ENCODE measurements at regions not wholly inside any gene's neighbourhood (a gene's known extent, or its start where the extent isn't known, plus 50 kb on each side); places are given as distances from the start of the nearest gene placed in this dataset.

DNA sequence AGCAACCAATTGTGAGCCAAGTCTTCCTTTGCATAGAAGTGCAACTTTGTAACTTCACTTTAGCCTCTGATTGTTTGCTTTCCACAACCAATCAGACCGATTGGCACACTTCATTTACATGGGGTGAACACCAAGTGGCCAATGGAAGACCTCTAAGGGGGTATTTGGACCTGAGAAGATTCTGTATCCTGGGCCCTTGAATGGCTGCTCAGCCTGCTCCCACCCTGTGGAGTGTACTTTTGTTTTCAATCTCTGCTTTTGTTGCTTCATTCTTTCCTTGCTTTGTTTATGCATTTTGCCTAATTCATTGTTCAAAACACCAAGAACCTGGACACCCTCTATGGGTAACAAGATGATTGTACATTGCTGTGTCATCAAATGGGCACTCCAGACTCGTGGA is 385.7 kb upstream of the NRP1 start:
- CTCF ChIA-PET (ENCODE audit: partially characterized antibody), result no interaction called here
- TF ChIP-seq BACH1 (IDR thresholded peaks at IDR 0.05; ENCODE audit: low read length), result no peak
- no peak for TF ChIP-seq KDM1A (IDR thresholded peaks at IDR 0.05; ENCODE audit: borderline replicate concordance, low read length)
- TF ChIP-seq RNF2 (IDR thresholded peaks at IDR 0.05; ENCODE audit: borderline replicate concordance, low read depth, low read length, missing control alignments, poor library complexity, severe bottlenecking), result no peak
- no peak for TF ChIP-seq RXRA (IDR thresholded peaks at IDR 0.05; ENCODE audit: insufficient read depth, low read depth, low read length)
- TF ChIP-seq SP1 (IDR thresholded peaks at IDR 0.05; ENCODE audit: low read depth, low read length), result no peak
- no peak for TF ChIP-seq YY1 (IDR thresholded peaks at IDR 0.05; ENCODE audit: low read depth, low read length)
- no peak for TF ChIP-seq BCL11A (IDR thresholded peaks at IDR 0.05; ENCODE audit: low read depth in 2 of 2, low read length in 2 of 2)
- TF ChIP-seq PHF8 (conservative IDR thresholded peaks at IDR 0.05; ENCODE audit: low read depth, low read length), result no peak
- no peak for TF ChIP-seq ASH2L (IDR thresholded peaks at IDR 0.05; ENCODE audit: low read length)
- TF ChIP-seq CBX5 (IDR thresholded peaks at IDR 0.05; ENCODE audit: low read depth, low read length), result no peak
- no peak for TF ChIP-seq CBX8 (IDR thresholded peaks at IDR 0.05; ENCODE audit: borderline replicate concordance, low read depth, low read length)
- no peak for TF ChIP-seq SP4 (IDR thresholded peaks at IDR 0.05; ENCODE audit: low read length)
- no peak for TF ChIP-seq POU5F1 (IDR thresholded peaks at IDR 0.05; ENCODE audit: low read depth, low read length)
- TF ChIP-seq SIN3A (conservative IDR thresholded peaks at IDR 0.05 in 1 of 2, IDR thresholded peaks at IDR 0.05 in 1 of 2; ENCODE audit: low read depth in 1 of 2, low read length in 2 of 2), result no peak
- TF ChIP-seq, protein P1, sequence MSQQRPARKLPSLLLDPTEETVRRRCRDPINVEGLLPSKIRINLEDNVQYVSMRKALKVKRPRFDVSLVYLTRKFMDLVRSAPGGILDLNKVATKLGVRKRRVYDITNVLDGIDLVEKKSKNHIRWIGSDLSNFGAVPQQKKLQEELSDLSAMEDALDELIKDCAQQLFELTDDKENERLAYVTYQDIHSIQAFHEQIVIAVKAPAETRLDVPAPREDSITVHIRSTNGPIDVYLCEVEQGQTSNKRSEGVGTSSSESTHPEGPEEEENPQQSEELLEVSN (IDR thresholded peaks at IDR 0.05), result no peak

More for the DNA sequence above, 385.7 kb upstream of the NRP1 start:
- Histone ChIP-seq H2BK12ac (ENCODE audit: low read depth, low read length) (no peak overlapping the region), H4K20me1 (replicated peaks in 1 of 2; ENCODE audit: control insufficient read depth in 1 of 2, insufficient read depth in 2 of 2, low read length in 2 of 2) (no peaks in the 10 kb centered on the region), H3K18ac (ENCODE audit: extremely low read depth, low read length) (no peak overlapping the region), H2BK5ac (ENCODE audit: low read depth, low read length) (no peak overlapping the region), H4K91ac (replicated peaks; ENCODE audit: insufficient read length, low read length) (no peak overlapping the region), H2AFZ (ENCODE audit: low read length) (no peak overlapping the region), H3K9ac (replicated peaks in 1 of 4; ENCODE audit: extremely low read depth in 1 of 4, low read depth in 3 of 4, low read length in 3 of 4) (no peak overlapping the region), H3K23me2 (ENCODE audit: low read depth, low read length) (no peaks in the 10 kb centered on the region), H3K4me1 (replicated peaks in 1 of 4; ENCODE audit: control insufficient read depth in 3 of 4, insufficient read depth in 4 of 4, low read length in 3 of 4) (peaks cover 0 to 5% (median 0%) of the 10 kb centered on the region in 4 experiments; a peak in 1 of 7 replicates), H3K4me3 (ENCODE audit: extremely low read depth in 1 of 4, insufficient read depth in 2 of 4, low read depth in 3 of 4, low read length in 4 of 4) (no peak overlapping the region), H3K79me1 (ENCODE audit: low read depth, low read length) (no peaks in the 10 kb centered on the region), H3K23ac (ENCODE audit: insufficient read length) (no peak overlapping the region), H4K5ac (ENCODE audit: insufficient read length, low read depth, low read length) (no peak overlapping the region), H3K36me3 (ENCODE audit: control insufficient read depth in 2 of 4, insufficient read depth in 4 of 4, low read length in 3 of 4) (no peaks in the 10 kb centered on the region), H3K56ac (replicated peaks; ENCODE audit: insufficient read length, low read depth, low read length) (no peak overlapping the region), H3K27ac (ENCODE audit: low read depth, low read length) (no peak overlapping the region), H3K14ac (ENCODE audit: insufficient read length) (no peak overlapping the region), H4K8ac (ENCODE audit: extremely low read depth, insufficient read depth, low read length) (no peak overlapping the region), H2BK20ac (ENCODE audit: low read length) (no peak overlapping the region), H3K79me2 (ENCODE audit: control insufficient read depth in 1 of 2, insufficient read depth in 2 of 2, low read length in 2 of 2) (no peaks in the 10 kb centered on the region), H2BK15ac (ENCODE audit: low read length) (no peak overlapping the region), H3K27me3 (replicated peaks in 1 of 4; ENCODE audit: control insufficient read depth in 3 of 4, extremely low read depth in 1 of 4, insufficient read depth in 3 of 4, low read length in 3 of 4) (no peaks in the 10 kb centered on the region), H3K4ac (replicated peaks; ENCODE audit: insufficient read length, low read depth, low read length) (no peak overlapping the region), H3K4me2 (ENCODE audit: insufficient read depth in 1 of 2, low read depth in 2 of 2, low read length in 2 of 2) (no peak overlapping the region), H3K9me3 (ENCODE audit: insufficient read depth in 2 of 2, low read depth in 1 of 2, low read length in 1 of 2) (peaks cover 4 to 8% of the 10 kb centered on the region in 2 experiments; a peak in 1 of 4 replicates), H2AK5ac (ENCODE audit: low read depth, low read length) (no peak overlapping the region), H2BK120ac (replicated peaks; ENCODE audit: low read depth, low read length) (no peak overlapping the region)
- WGBS, 2 experiments (ENCODE audit: extremely low coverage in 1 of 2, insufficient coverage in 1 of 2, insufficient read length in 1 of 2, insufficient replicate concordance in 2 of 2, low coverage in 1 of 2, low lambda C conversion rate in 2 of 2, missing lambda C conversion rate in 1 of 2), result 94% methylated on average over 2 of the region's 2 CpGs; no CpG with 5 or more reads in 1 of the 2 experiments
- FAIRE-seq (no peak), DNase-seq (ENCODE audit: low read depth in 1 of 2, low spot score in 2 of 2) (no peak)
- POLR2A ChIA-PET (ENCODE audit: partially characterized antibody), result no interaction called here

All from H1 (cell line).